ENCODE measurements at regions not wholly inside any gene's neighbourhood (a gene's known extent, or its start where the extent isn't known, plus 50 kb on each side); places are given as distances from the start of the nearest gene placed in this dataset.

GRCh38 chr2:240341064-240341463 lies 94.4 kb upstream of the GPC1 start:
- no peak overlapping the region for H2BK120ac ChIP-seq (replicated peaks; ENCODE audit: low read depth, low read length)
- H4K20me1 ChIP-seq (replicated peaks in 1 of 2; ENCODE audit: control insufficient read depth in 1 of 2, insufficient read depth in 2 of 2, low read length in 2 of 2), result no peaks in the 10 kb centered on the region

More at GRCh38 chr2:240341064-240341463, 94.4 kb upstream of the GPC1 start:
- Histone ChIP-seq H2AFZ (ENCODE audit: low read length) (no peak overlapping the region), H3K9me3 (ENCODE audit: insufficient read depth in 2 of 2, low read depth in 1 of 2, low read length in 1 of 2) (peaks cover 13 to 16% of the 10 kb centered on the region in 2 experiments; a peak in 3 of 4 replicates), H3K36me3 (ENCODE audit: control insufficient read depth in 2 of 4, insufficient read depth in 4 of 4, low read length in 3 of 4) (no peaks in the 10 kb centered on the region), H3K27ac (ENCODE audit: low read depth, low read length) (no peak overlapping the region), H3K18ac (ENCODE audit: extremely low read depth, low read length) (no peak overlapping the region), H4K8ac (ENCODE audit: extremely low read depth, insufficient read depth, low read length) (no peak overlapping the region), H4K5ac (ENCODE audit: insufficient read length, low read depth, low read length) (no peak overlapping the region), H2BK15ac (ENCODE audit: low read length) (no peak overlapping the region), H3K4me2 (ENCODE audit: insufficient read depth in 1 of 2, low read depth in 2 of 2, low read length in 2 of 2) (no peak overlapping the region), H3K27me3 (replicated peaks in 1 of 4; ENCODE audit: control insufficient read depth in 3 of 4, extremely low read depth in 1 of 4, insufficient read depth in 3 of 4, low read length in 3 of 4) (no peaks in the 10 kb centered on the region), H3K23ac (ENCODE audit: insufficient read length) (no peak overlapping the region), H3K79me1 (ENCODE audit: low read depth, low read length) (no peaks in the 10 kb centered on the region), H2BK20ac (ENCODE audit: low read length) (no peak overlapping the region), H3K14ac (ENCODE audit: insufficient read length) (no peak overlapping the region), H2BK12ac (ENCODE audit: low read depth, low read length) (no peak overlapping the region), H3K4me3 (ENCODE audit: extremely low read depth in 1 of 4, insufficient read depth in 2 of 4, low read depth in 3 of 4, low read length in 4 of 4) (no peak overlapping the region), H3K56ac (replicated peaks; ENCODE audit: insufficient read length, low read depth, low read length) (no peak overlapping the region), H2BK5ac (ENCODE audit: low read depth, low read length) (no peak overlapping the region), H3K4ac (replicated peaks; ENCODE audit: insufficient read length, low read depth, low read length) (no peak overlapping the region), H2AK5ac (ENCODE audit: low read depth, low read length) (no peak overlapping the region), H3K23me2 (ENCODE audit: low read depth, low read length) (no peaks in the 10 kb centered on the region), H3K4me1 (replicated peaks in 1 of 4; ENCODE audit: control insufficient read depth in 3 of 4, insufficient read depth in 4 of 4, low read length in 3 of 4) (no peaks in the 10 kb centered on the region), H4K91ac (replicated peaks; ENCODE audit: insufficient read length, low read length) (no peak overlapping the region), H3K9ac (replicated peaks in 1 of 4; ENCODE audit: extremely low read depth in 1 of 4, low read depth in 3 of 4, low read length in 3 of 4) (no peak overlapping the region), H3K79me2 (ENCODE audit: control insufficient read depth in 1 of 2, insufficient read depth in 2 of 2, low read length in 2 of 2) (no peaks in the 10 kb centered on the region)
- WGBS, 2 experiments (ENCODE audit: extremely low coverage in 1 of 2, insufficient coverage in 1 of 2, insufficient read length in 1 of 2, insufficient replicate concordance in 2 of 2, low coverage in 1 of 2, low lambda C conversion rate in 2 of 2, missing lambda C conversion rate in 1 of 2), result 81% methylated on average over 7 of the region's 9 CpGs; no CpG with 5 or more reads in 1 of the 2 experiments
- POLR2A ChIA-PET (ENCODE audit: partially characterized antibody), result no interaction called here
- DNase-seq (ENCODE audit: low read depth in 1 of 2, low spot score in 2 of 2) (no peak), FAIRE-seq (no peak)
- CTCF ChIA-PET (ENCODE audit: partially characterized antibody), result no interaction called here
- TF ChIP-seq CBX5 (IDR thresholded peaks at IDR 0.05; ENCODE audit: low read depth, low read length) (no peak), HDAC2 (IDR thresholded peaks at IDR 0.05; ENCODE audit: borderline replicate concordance in 1 of 2, low read depth in 2 of 2, low read length in 2 of 2) (no peak), RAD21 (IDR thresholded peaks at IDR 0.05 in 1 of 2, conservative IDR thresholded peaks at IDR 0.05 in 1 of 2; ENCODE audit: low read depth in 2 of 2, low read length in 2 of 2) (no peak), TAF1 (IDR thresholded peaks at IDR 0.05; ENCODE audit: low read depth, low read length) (no peak), BCL11A (IDR thresholded peaks at IDR 0.05; ENCODE audit: low read depth in 2 of 2, low read length in 2 of 2) (no peak), BACH1 (IDR thresholded peaks at IDR 0.05; ENCODE audit: low read length) (no peak), CBX8 (IDR thresholded peaks at IDR 0.05; ENCODE audit: borderline replicate concordance, low read depth, low read length) (no peak), NRF1 (IDR thresholded peaks at IDR 0.05; ENCODE audit: low read depth, low read length) (no peak), MAFK (IDR thresholded peaks at IDR 0.05; ENCODE audit: low read depth, low read length) (no peak), RBBP5 (IDR thresholded peaks at IDR 0.05; ENCODE audit: borderline replicate concordance, low read depth, low read length) (no peak), MAX (IDR thresholded peaks at IDR 0.05) (no peak)

Data from H1 (cell line).